ENCODE measurements at regions not wholly inside any gene's neighbourhood (a gene's known extent, or its start where the extent isn't known, plus 50 kb on each side); places are given as distances from the start of the nearest gene placed in this dataset.

DNA sequence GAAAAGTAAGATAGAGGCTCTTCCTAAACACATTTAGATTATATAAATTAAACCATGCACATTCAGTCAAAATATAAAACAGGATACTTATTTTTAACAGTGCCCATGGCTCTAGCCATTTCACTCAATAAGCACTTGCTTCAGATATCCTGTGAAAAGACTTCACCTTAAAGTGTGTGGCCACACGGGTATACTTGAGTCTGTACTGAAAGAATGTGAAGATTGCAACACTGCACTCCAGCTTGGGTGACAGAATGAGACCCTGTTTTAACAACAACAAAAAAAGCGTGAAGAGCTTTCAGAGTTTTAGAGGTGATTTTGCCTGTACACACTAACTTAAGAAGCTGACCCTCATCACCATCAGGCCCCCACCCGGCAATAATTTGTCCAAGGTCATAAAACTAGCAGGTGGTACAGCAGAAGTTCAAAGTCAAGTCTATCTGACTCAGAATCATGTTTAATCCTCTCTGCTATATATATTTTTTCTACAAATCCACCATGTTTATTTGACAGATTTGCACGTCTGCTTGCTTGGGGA, 203.5 kb upstream of the GUCY1A2 start:
- DNase-seq (ENCODE audit: low spot score): no peak

GRCh38 chr11:107218123-107219013, 200.1 kb upstream of the GUCY1A2 start:
- no peak for DNase-seq (ENCODE audit: low spot score)

DNA sequence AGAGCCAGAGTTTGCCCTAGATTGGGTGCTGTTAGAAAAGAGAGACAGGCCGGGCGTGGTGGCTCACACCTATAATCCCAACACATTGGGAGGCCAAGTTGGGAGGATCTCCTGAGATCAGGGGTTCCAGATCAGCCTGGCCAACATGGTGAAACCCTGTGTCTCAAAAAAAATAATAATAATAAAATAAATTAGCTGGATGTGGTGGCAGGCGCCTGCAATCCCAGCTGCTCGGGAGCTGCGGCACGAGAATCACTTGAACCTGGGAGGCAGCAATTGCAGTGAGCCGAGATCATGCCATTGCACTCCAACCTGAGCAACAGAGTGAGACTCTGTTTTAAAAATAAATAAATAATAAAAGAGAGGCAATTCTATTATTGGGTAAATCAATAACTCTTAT, 199.2 kb upstream of the GUCY1A2 start:
- DNase-seq (ENCODE audit: low spot score): no peak

GRCh38 chr11:107215010-107215409, 196.7 kb upstream of the GUCY1A2 start:
- DNase-seq (ENCODE audit: low spot score): no peak

- DNase-seq (ENCODE audit: low spot score): no peak
Measured at GRCh38 chr11:107203656-107204055, 185.4 kb upstream of the GUCY1A2 start.

- DNase-seq (ENCODE audit: low spot score): no peak
Measured at GRCh38 chr11:107202241-107202640, 184.0 kb upstream of the GUCY1A2 start.

GRCh38 chr11:107198490-107199007, 180.3 kb upstream of the GUCY1A2 start:
- no peak for DNase-seq (ENCODE audit: low spot score)

GRCh38 chr11:107197932-107198331, 179.7 kb upstream of the GUCY1A2 start:
- no peak for DNase-seq (ENCODE audit: low spot score)

GRCh38 chr11:107196732-107197131, 178.5 kb upstream of the GUCY1A2 start:
- peak; percentile 17 for DNase-seq (ENCODE audit: low spot score)

GRCh38 chr11:107184986-107185385, 166.7 kb upstream of the GUCY1A2 start:
- DNase-seq (ENCODE audit: low spot score): no peak

DNA sequence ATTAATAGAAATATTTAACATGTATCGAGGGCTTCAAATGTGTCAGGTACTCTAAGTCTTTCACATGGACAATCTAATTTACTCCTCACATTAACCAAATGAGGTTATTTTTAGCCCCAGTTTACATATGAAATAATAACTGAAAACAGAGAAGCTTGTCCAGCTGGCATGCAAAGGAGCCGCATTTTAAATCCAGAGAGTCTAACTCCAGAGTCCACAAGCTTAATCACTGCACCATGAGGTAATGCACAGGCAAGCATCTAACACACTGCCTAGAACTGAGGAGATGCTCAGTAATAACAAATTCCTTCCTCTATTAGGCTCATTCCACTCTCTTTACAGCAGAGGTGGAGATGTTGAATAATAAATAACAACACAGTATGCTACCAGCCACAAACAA, 165.7 kb upstream of the GUCY1A2 start:
- no peak for DNase-seq (ENCODE audit: low spot score)

- no peak for DNase-seq (ENCODE audit: low spot score)
Measured at GRCh38 chr11:107182978-107183377, 164.7 kb upstream of the GUCY1A2 start.

- DNase-seq (ENCODE audit: low spot score): no peak
Measured at GRCh38 chr11:107180236-107180635, 162.0 kb upstream of the GUCY1A2 start.

DNA sequence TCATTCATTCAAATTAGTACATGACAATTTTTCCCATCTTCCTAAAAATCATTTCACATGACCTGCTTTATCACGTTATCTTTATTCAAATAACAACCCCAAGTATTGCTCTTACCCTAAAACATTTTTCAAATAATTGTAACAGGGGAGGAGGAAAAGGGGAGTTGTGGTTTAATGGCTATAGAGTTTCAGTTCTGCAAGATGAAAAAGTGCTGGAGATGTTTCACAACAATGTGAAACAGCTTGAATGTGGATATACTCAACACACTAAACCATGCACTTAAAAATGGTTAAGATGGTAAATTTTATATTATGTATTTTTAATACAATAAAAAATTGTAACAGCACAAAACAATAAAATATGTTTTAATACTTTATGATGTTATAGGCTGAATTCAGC, 161.6 kb upstream of the GUCY1A2 start:
- no peak for DNase-seq (ENCODE audit: low spot score)

GRCh38 chr11:107177106-107177477, 158.8 kb upstream of the GUCY1A2 start:
- DNase-seq (ENCODE audit: low spot score): no peak

DNA sequence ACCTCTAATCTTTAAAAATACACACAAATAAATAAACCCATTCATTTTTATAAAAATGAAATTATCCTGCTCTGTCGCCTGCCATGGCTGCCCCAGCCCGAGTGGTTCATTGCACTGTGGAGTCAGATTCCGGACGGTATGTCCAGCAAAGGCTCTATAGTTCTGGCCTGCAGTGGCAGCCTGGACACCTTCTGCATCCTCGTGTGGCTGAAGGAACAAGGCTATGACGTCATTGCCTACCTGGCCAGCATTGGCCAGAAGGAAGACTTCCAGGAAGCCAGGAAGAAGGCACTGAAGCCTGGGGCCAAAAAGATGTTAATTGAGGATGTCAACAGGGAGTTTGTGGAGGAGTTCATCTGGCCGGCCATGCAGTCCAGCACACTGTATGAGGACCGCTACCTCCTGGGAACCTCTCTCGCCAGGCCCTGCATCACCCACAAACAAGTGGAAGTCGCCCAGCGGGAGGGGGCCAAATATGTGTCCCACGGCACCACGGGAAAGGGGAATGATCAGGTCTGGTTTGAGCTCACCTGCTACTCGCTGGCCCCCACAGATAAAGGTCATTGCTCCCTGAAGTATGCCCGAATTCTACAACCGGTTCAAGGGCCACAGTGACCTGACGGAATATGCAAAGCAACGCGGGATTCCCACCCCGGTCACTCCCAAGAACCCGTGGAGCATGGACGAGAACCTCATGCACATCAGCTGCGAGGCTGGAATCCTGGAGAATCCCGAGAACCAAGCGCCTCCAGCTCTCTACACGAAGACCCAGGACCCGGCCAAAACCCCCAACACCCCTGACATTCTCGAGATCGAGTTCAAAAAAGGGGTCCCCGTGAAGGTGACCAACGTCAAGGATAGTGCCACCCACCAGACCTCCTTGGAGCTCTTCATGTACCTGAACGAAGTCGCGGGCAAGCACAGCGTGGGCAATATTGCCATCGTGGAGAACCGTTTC, 158.2 kb upstream of the GUCY1A2 start:
- DNase-seq (ENCODE audit: low spot score): no peak

GRCh38 chr11:107174856-107175255, 156.6 kb upstream of the GUCY1A2 start:
- DNase-seq (ENCODE audit: low spot score): no peak

DNA sequence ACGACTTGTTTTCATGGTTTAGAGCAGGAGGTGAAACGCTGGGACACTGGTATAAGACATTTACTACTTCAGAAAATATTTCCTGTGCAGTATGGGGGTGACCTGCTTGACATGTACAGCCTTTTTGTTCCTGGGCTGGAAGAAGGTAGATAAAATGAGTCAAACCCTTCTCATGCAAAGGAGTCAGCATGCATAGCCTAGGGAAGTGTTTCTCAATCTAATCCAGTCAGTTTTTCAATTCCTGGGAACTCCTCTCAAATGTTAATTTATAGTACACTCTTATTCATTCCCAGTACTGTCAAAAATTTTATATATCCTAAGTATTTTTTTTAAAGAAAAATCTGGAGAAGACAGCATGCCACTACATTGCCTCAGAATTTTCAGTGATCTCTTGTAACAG, 154.7 kb upstream of the GUCY1A2 start:
- no peak for DNase-seq (ENCODE audit: low spot score)

- DNase-seq (ENCODE audit: low spot score): peak; percentile 12
Measured at GRCh38 chr11:107157809-107158187, 139.5 kb upstream of the GUCY1A2 start.

DNA sequence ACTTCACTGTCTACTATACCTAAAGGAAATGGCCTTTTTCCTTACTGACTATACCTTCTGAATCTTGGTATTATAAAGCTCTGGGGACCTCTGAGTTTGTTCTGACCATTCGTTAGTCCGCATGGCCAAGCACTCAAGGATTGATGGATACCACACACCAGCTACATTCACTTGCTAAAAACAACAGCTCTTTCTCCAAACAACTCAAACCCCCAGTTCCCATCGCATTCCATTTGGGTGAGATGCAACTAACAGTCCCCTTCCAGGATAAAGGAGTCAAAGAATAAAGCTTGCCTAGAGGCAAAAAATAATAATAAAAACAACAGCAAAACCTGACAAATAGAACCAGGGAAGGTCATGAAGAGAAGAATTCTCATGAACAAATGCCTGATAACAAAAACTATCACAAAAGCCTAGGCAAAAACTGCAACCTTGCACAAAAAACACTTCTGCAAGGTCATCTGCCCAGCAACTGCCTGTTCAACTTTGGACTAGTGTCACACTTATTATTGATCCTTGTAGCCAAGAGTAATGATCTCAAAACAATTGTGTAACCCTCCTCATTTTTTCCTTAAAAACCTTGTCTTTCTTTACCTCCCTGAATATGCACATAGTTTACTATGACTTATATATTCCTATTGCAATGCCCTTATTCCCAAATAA, 139.0 kb upstream of the GUCY1A2 start:
- DNase-seq (ENCODE audit: low spot score): no peak

DNA sequence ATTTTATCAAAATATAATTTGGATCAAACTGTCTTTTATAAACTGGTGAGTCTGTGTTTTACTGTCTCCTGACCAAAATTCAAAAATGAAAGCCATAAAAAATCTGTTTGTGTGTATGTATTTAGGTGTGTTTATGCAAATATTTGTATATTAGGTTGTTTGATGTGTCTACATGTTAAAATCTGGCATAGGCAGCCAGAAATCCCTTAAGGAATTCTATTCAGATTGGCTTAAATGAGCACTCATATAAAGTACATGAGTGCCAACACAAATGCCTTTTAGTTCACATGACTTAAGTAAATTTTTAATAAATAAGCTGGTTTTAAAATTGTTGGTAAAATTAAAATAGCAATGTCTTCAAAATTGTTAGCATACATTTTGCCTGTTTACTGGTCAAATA, 133.3 kb upstream of the GUCY1A2 start:
- no peak for DNase-seq (ENCODE audit: low spot score)

GRCh38 chr11:107151158-107151557, 132.9 kb upstream of the GUCY1A2 start:
- no peak for DNase-seq (ENCODE audit: low spot score)

Data from LoVo (cell line).